GM19035 (cell line): ENCODE measurements at regions not wholly inside any gene's neighbourhood (a gene's known extent, or its start where the extent isn't known, plus 50 kb on each side); places are given as distances from the start of the nearest gene placed in this dataset.

ENCODE experiments used
- ATAC-seq: cut with Tn5 transposase; IDR thresholded peaks from one replicate; pipeline ENCODE4 v1.9.1; 2021; ENCODE audit not compliant: unreplicated experiment

GRCh38 chr4:140281828-140282552 lies 91.5 kb upstream of the SCOC start:
- ATAC-seq, result no peak

- no peak for ATAC-seq
Observed at GRCh38 chr4:140277576-140277975, 95.9 kb upstream of the SCOC start.

- no peak for ATAC-seq
Observed at GRCh38 chr4:140271553-140271952, 101.9 kb upstream of the SCOC start.

GRCh38 chr4:140269369-140269768 lies 104.1 kb upstream of the SCOC start:
- no peak for ATAC-seq

- no peak for ATAC-seq
Observed at GRCh38 chr4:140268186-140268841, 105.1 kb upstream of the SCOC start.

- no peak for ATAC-seq
Observed at GRCh38 chr4:140267576-140267975, 105.9 kb upstream of the SCOC start.

- no peak for ATAC-seq
Observed at GRCh38 chr4:140266958-140267568, 106.4 kb upstream of the SCOC start.

GRCh38 chr4:140260227-140260626 lies 106.2 kb upstream of the MAML3 start:
- no peak for ATAC-seq

- no peak for ATAC-seq
Observed at GRCh38 chr4:140258476-140258875, 104.5 kb upstream of the MAML3 start.

- no peak for ATAC-seq
Observed at GRCh38 chr4:140257461-140258305, 103.7 kb upstream of the MAML3 start.

- ATAC-seq, result no peak
Observed at GRCh38 chr4:140256941-140257340, 103.0 kb upstream of the MAML3 start.

- no peak for ATAC-seq
Observed at GRCh38 chr4:140256335-140256734, 102.4 kb upstream of the MAML3 start.

- no peak for ATAC-seq
Observed at GRCh38 chr4:140255927-140256326, 101.9 kb upstream of the MAML3 start.

GRCh38 chr4:140255467-140255866 lies 101.5 kb upstream of the MAML3 start:
- no peak for ATAC-seq

- ATAC-seq, result no peak
Observed at GRCh38 chr4:140254651-140255299, 100.8 kb upstream of the MAML3 start.

- ATAC-seq, result no peak
Observed at GRCh38 chr4:140253556-140254027, 99.6 kb upstream of the MAML3 start.

- peak; percentile 62 for ATAC-seq
Observed at GRCh38 chr4:140252742-140253555, 99.0 kb upstream of the MAML3 start.

- ATAC-seq, result no peak
Observed at GRCh38 chr4:140252141-140252741, 98.3 kb upstream of the MAML3 start.

GRCh38 chr4:140251571-140251970 lies 97.6 kb upstream of the MAML3 start:
- ATAC-seq, result no peak
